Lower lobe of right lung (tissue), 2 donors: ENCODE measurements at regions not wholly inside any gene's neighbourhood (a gene's known extent, or its start where the extent isn't known, plus 50 kb on each side); places are given as distances from the start of the nearest gene placed in this dataset.
A peak's percentile ranks its signal among the peaks of the same experiment; 100 is the strongest.
"Not testable (repeated sequence)": the region's sequence is repeated elsewhere in the genome, so short reads cannot be mapped to it uniquely, and the experiment has no call there.

Experiments used
- ATAC-seq, 2 donors: fragments of 200-7000 bp; cut with Tn5 transposase; one replicate each; pipeline ENCODE4 v1.9.1; 2020 to 2022; ENCODE audit warnings: mild to moderate bottlenecking in 2 of 2, moderate library complexity in 2 of 2
- DNase-seq: peaks from one replicate; pipeline ENCODE4 v3.0.0-alpha.2; 2020
- H3K27ac ChIP-seq: fragments of 200-600 bp; one replicate; pipeline ENCODE4 v1.8.0; 2022
- H3K27me3 ChIP-seq: fragments of 200-600 bp; one replicate; pipeline ENCODE4 v1.8.0; 2022; ENCODE audit warnings: low read depth
- H3K36me3 ChIP-seq: fragments of 200-600 bp; one replicate; pipeline ENCODE4 v1.8.0; 2022; ENCODE audit warnings: mild to moderate bottlenecking
- H3K4me1 ChIP-seq: fragments of 200-600 bp; one replicate; pipeline ENCODE4 v1.8.0; 2022
- H3K4me3 ChIP-seq: fragments of 200-600 bp; one replicate; pipeline ENCODE4 v1.8.0; 2022; ENCODE audit warnings: mild to moderate bottlenecking
- H3K9me3 ChIP-seq: fragments of 200-600 bp; one replicate; pipeline ENCODE4 v1.8.0; 2022
- intact Hi-C: fragments of 100-400 bp; cut with DNase I; formaldehyde crosslinking; loops from one replicate; pipeline ENCODE4 v1.11.0; 2022
- TF ChIP-seq, protein P1 (sequence below): fragments of 200-600 bp; IDR thresholded peaks from one replicate; pipeline ENCODE4 v1.8.0; 2022; ENCODE audit warnings: antibody characterized with exemption, mild to moderate bottlenecking
- donor health status: DM: no; HTN: yes; CAD: no; lungs with severe emphysema.

DNA sequence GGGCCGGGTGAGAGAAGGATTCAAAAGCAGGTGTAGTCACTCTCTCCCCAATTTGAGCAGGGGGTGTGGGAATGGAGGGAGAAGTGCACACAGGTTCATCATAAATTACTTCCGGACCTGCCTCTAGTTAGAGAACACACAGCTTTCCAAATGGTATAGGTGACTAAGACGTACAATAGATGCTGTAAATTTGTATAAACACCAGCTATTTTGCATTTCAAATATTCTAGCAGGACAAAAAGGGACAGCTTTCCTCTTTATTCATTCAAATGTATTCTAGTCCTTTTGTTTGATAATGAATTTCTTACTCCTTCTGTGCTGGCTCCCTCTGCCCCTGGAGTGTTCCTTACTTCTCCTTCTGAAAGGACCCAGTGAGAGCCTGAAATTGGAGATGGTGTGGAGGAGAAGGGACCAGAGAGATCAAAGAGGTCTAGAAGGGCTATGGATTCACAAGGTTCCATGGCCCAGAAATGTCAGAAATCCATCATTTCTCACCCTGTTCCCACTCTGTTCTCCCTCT is 53.2 kb upstream of the SH3BP4 start:
- no peak for DNase-seq
- Histone ChIP-seq H3K9me3 (no peaks in the 10 kb centered on the region), H3K4me3 (no peak overlapping the region), H3K27me3 (no peaks in the 10 kb centered on the region), H3K4me1 (no peaks in the 10 kb centered on the region), H3K27ac (no peak overlapping the region), H3K36me3 (no peaks in the 10 kb centered on the region)
- ATAC-seq = no peak
- intact Hi-C loops = no loop called here
- TF ChIP-seq, protein P1, sequence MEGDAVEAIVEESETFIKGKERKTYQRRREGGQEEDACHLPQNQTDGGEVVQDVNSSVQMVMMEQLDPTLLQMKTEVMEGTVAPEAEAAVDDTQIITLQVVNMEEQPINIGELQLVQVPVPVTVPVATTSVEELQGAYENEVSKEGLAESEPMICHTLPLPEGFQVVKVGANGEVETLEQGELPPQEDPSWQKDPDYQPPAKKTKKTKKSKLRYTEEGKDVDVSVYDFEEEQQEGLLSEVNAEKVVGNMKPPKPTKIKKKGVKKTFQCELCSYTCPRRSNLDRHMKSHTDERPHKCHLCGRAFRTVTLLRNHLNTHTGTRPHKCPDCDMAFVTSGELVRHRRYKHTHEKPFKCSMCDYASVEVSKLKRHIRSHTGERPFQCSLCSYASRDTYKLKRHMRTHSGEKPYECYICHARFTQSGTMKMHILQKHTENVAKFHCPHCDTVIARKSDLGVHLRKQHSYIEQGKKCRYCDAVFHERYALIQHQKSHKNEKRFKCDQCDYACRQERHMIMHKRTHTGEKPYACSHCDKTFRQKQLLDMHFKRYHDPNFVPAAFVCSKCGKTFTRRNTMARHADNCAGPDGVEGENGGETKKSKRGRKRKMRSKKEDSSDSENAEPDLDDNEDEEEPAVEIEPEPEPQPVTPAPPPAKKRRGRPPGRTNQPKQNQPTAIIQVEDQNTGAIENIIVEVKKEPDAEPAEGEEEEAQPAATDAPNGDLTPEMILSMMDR = no peak

DNA sequence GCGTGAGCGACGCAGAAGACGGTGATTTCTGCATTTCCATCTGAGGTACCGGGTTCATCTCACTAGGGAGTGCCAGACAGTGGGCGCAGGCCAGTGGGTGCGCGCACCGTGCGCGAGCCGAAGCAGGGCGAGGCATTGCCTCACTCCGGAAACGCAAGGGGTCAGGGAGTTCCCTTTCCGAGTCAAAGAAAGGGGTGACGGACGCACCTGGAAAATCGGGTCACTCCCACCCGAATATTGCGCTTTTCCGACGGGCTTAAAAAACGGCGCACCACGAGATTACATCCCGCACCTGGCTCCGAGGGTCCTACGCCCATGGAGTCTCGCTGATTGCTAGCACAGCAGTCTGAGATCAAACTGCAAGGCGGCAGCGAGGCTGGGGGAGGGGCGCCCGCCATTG is 63.4 kb upstream of the SH3BP4 start:
- H3K27me3 ChIP-seq, H3K9me3 ChIP-seq, H3K27ac ChIP-seq, H3K4me1 ChIP-seq, intact Hi-C loops, DNase-seq, H3K36me3 ChIP-seq, ATAC-seq: not testable (repeated sequence)
- H3K4me3 ChIP-seq = peak overlapping the region; percentile 17

DNA sequence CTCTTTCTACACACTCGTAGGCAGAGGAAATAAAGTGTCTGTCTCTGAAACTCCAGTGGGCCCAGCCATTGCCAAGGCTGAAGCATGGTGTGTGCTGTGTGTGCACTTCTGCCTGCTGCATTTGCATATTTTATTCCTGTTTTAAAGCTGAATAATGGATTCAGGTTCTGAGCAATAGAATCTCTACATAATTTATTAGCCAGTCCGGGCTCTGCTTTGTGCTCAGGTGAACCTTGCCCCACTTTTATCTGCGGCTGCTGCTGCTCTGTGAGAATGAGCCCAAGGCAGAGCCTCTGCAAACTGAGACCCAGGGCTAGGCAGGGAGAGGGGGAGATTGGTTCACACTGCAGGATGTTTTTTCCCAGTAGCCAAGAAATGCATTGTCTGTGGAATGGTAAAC is 64.6 kb upstream of the SH3BP4 start:
- Histone ChIP-seq H3K9me3 (no peaks in the 10 kb centered on the region), H3K4me1 (no peaks in the 10 kb centered on the region), H3K27me3 (no peaks in the 10 kb centered on the region), H3K4me3 (no peak overlapping the region), H3K27ac (no peak overlapping the region), H3K36me3 (no peaks in the 10 kb centered on the region)
- DNase-seq (no peak), ATAC-seq (no peak)
- TF ChIP-seq, protein P1 = no peak
- intact Hi-C loops = no loop called here

DNA sequence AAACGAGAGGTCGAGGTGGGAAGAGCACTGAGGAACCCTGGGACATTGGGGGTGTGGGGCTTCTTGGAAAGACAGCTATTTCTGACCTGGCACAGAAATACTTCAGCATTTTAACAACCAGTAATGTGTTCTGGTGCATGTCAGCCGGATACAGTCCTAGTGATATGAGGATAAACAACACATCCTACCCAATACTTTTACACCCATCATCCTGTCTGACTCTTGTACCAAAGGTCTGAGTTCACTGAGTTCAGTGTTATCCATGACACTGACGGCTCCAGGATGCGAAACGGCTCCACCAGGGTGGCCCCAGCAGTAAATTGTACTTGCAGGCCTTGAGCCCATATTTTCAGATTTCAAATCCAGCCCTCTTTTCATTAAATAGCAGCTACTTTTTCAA is 65.9 kb upstream of the SH3BP4 start:
- Histone ChIP-seq H3K27me3 (no peaks in the 10 kb centered on the region), H3K27ac (no peak overlapping the region), H3K9me3 (no peaks in the 10 kb centered on the region), H3K36me3 (no peaks in the 10 kb centered on the region), H3K4me1 (no peaks in the 10 kb centered on the region), H3K4me3 (no peak overlapping the region)
- TF ChIP-seq, protein P1 = no peak
- ATAC-seq = no peak
- no peak for DNase-seq
- intact Hi-C loops = no loop called here

DNA sequence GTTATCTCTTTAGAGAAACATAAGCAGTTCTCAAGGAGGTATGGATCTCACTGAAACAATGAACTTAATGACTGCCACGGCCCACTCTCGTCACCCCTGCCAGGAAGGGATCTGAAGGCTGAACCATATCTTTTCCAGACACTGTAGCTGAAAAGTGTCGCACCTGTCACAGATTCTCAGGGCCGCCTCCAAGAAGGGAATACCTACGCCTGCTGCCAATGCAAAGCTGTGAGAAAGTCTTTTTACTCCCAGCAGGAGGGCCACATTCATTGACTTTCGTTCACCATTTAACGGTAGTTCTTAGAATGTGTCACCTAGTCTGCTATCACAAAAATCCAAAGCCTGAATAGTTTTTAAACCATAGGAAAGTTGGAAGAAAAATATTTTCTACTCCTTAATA is 66.7 kb upstream of the SH3BP4 start:
- Histone ChIP-seq H3K36me3 (no peaks in the 10 kb centered on the region), H3K9me3 (no peaks in the 10 kb centered on the region), H3K27ac (no peak overlapping the region), H3K4me3 (no peak overlapping the region), H3K27me3 (no peaks in the 10 kb centered on the region), H3K4me1 (no peaks in the 10 kb centered on the region)
- no peak for ATAC-seq
- DNase-seq = no peak
- TF ChIP-seq, protein P1 = no peak
- intact Hi-C loops = no loop called here

DNA sequence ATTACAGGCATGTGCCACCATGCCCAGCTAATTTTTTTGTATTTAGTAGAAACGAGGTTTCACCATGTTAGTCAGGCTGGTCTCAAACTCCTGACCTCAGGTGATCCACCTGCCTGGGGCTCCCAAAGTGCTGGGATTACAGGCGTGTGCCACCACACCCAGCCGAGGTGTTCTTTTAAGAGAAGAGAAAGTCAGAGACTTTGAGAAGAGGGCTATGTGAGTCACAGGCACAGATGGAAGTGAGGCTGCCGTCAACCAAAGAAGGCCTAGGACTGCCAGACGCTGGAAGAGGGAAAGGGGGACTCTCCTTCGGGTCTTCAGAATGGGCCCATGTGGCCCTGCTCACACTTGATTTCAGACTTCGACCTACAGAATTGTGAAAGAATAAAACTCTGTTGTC is 67.2 kb upstream of the SH3BP4 start:
- ATAC-seq (no peak), DNase-seq (no peak)
- no peaks in the 10 kb centered on the region for H3K9me3 ChIP-seq
- H3K4me3 ChIP-seq = no peak overlapping the region
- H3K36me3 ChIP-seq = no peaks in the 10 kb centered on the region
- TF ChIP-seq, protein P1 = no peak
- H3K4me1 ChIP-seq = no peaks in the 10 kb centered on the region
- no peaks in the 10 kb centered on the region for H3K27me3 ChIP-seq
- H3K27ac ChIP-seq = no peak overlapping the region
- intact Hi-C loops = no loop called here
